GM12878 (cell line): ENCODE measurements at regions not wholly inside any gene's neighbourhood (a gene's known extent, or its start where the extent isn't known, plus 50 kb on each side); places are given as distances from the start of the nearest gene placed in this dataset.

Experiments used
- ATAC-seq: fragments of 200-7000 bp; cut with Tn5 transposase; 3 replicates; pipeline ENCODE4 v1.9.1; 2020; ENCODE audit warnings: mild to moderate bottlenecking, moderate library complexity
- BruUV-seq: library from RNA; stranded (reverse); fragments of 400-500 nt; replicated peaks from 2 replicates; lab custom pipeline; 2021; lab: Mats Ljungman, UMichigan
- CTCF ChIA-PET: fragments of 300-600 bp; sonication (Branson Sonifier 250); formaldehyde crosslinking; extraction: SDS; loops from one replicate; lab custom pipeline; 2021; ENCODE audit warnings: inconsistent platforms; lab: Yijun Ruan, JAX
- POLR2A ChIA-PET: fragments of 350-600 bp; formaldehyde crosslinking; extraction: SDS; loops from one replicate; lab custom pipeline; 2021; ENCODE audit warnings: inconsistent platforms; lab: Charles Lee
- RAD21 ChIA-PET: fragments of 300-600 bp; sonication (Branson Sonifier 250); formaldehyde crosslinking; loops from one replicate; lab custom pipeline; 2023; ENCODE audit warnings: antibody characterized with exemption; ENCODE audit not compliant: unreplicated experiment; lab: Charles Lee
- SMC1A ChIA-PET: fragments of 300-600 bp; sonication (Branson Sonifier 250); formaldehyde crosslinking; loops from one replicate; lab custom pipeline; 2023; ENCODE audit not compliant: unreplicated experiment, uncharacterized antibody; lab: Charles Lee
- DNase-seq: peaks from one replicate; pipeline ENCODE4 v3.0.0-alpha.2; 2011; ENCODE audit warnings: low read depth, low spot score
- FAIRE-seq: peaks from 3 replicates; lab custom pipeline; 2011; peaks lifted over from hg19 to GRCh38; lab: Jason Lieb, UNC
- H2AFZ ChIP-seq: 2 replicates; pipeline ENCODE4 v1.6.0; 2011; ENCODE audit warnings: low read depth, low read length, control low read depth; ENCODE audit not compliant: control insufficient read depth
- H3K27ac ChIP-seq: 2 replicates; pipeline ENCODE4 v1.5.1; 2011; ENCODE audit warnings: control low read depth; ENCODE audit not compliant: control insufficient read depth, insufficient read depth
- H3K27me3 ChIP-seq, 2 experiments: replicated peaks in 1 of 2; 2 replicates each; pipeline versions ENCODE4 v1.6.0 to v1.6.1; 2011; ENCODE audit warnings: low read length in 1 of 2; ENCODE audit not compliant: control insufficient read depth in 2 of 2, insufficient read depth in 2 of 2
- H3K36me3 ChIP-seq, 2 experiments: 2 replicates each; pipeline ENCODE4 v1.5.1; 2011; ENCODE audit warnings: low read length in 1 of 2; ENCODE audit not compliant: control insufficient read depth in 2 of 2, insufficient read depth in 2 of 2
- H3K4me1 ChIP-seq: 2 replicates; pipeline ENCODE4 v1.6.1; 2011; ENCODE audit warnings: mild to moderate bottlenecking, low read length, moderate library complexity, mixed read lengths; ENCODE audit not compliant: control insufficient read depth, insufficient read depth
- H3K4me2 ChIP-seq: 2 replicates; pipeline ENCODE4 v1.6.0; 2011; ENCODE audit warnings: control low read depth; ENCODE audit not compliant: control insufficient read depth, insufficient read depth
- H3K4me3 ChIP-seq: fragments of 200-600 bp; sonication (generic); 2 replicates; pipeline ENCODE4 v1.5.1; 2016
- H3K79me2 ChIP-seq: 2 replicates; pipeline ENCODE4 v1.6.0; 2011; ENCODE audit warnings: low read length; ENCODE audit not compliant: control insufficient read depth, insufficient read depth
- H3K9ac ChIP-seq: 2 replicates; pipeline ENCODE4 v1.8.0; 2011; ENCODE audit warnings: low read length, control low read depth, mixed read lengths; ENCODE audit not compliant: control insufficient read depth, insufficient read depth
- H3K9me3 ChIP-seq: replicated peaks from 3 replicates; pipeline ENCODE4 v1.5.1; 2011; ENCODE audit warnings: mild to moderate bottlenecking, low read length; ENCODE audit not compliant: control insufficient read depth, insufficient read depth
- H4K20me1 ChIP-seq: 2 replicates; pipeline ENCODE4 v1.6.0; 2011; ENCODE audit not compliant: control insufficient read depth, insufficient read depth
- CBFB ChIP-seq: IDR thresholded peaks from 2 replicates; pipeline ENCODE4 v1.6.1; 2016; ENCODE audit warnings: antibody characterized with exemption, low read depth
- EED ChIP-seq: sonication (generic); IDR thresholded peaks from 2 replicates; pipeline ENCODE4 v1.6.1; 2016; ENCODE audit warnings: antibody characterized with exemption, low read depth
- ETV6 ChIP-seq, 2 experiments: fragments of 450-650 bp in 1 of 2; IDR thresholded peaks in 1 of 2; conservative IDR thresholded peaks in 1 of 2; 2 replicates each; pipeline ENCODE4 v1.6.1; 2014; ENCODE audit warnings: antibody characterized with exemption in 1 of 2, borderline replicate concordance in 1 of 2, low read depth in 1 of 2, mild to moderate bottlenecking in 1 of 2, moderate library complexity in 1 of 2
- EZH2 ChIP-seq: IDR thresholded peaks from 2 replicates; pipeline ENCODE4 v1.6.1; 2012; ENCODE audit warnings: low read depth, mild to moderate bottlenecking, control low read depth, inconsistent platforms, low read length, borderline replicate concordance; ENCODE audit not compliant: control insufficient read depth
- FOXM1 ChIP-seq: IDR thresholded peaks from 2 replicates; pipeline ENCODE4 v1.6.1; 2012; ENCODE audit warnings: low read depth, mild to moderate bottlenecking, inconsistent platforms, low read length, moderate library complexity
- IRF5 ChIP-seq: fragments of 450-650 bp; IDR thresholded peaks from 2 replicates; pipeline ENCODE4 v1.6.1; 2017; ENCODE audit warnings: borderline replicate concordance
- RELA ChIP-seq: fragments of 450-650 bp; IDR thresholded peaks from 2 replicates; pipeline ENCODE4 v1.8.0; 2014; ENCODE audit warnings: borderline replicate concordance; ENCODE audit not compliant: partially characterized antibody
- SREBF1 ChIP-seq: IDR thresholded peaks from 2 replicates; pipeline ENCODE4 v1.6.1; 2012; ENCODE audit warnings: mild to moderate bottlenecking, low read length
- TCF12 ChIP-seq: IDR thresholded peaks from 2 replicates; pipeline ENCODE4 v1.6.1; 2011; ENCODE audit warnings: low read depth, mild to moderate bottlenecking, low read length
- ZNF274 ChIP-seq: IDR thresholded peaks from one replicate; pipeline ENCODE4 v1.8.0; 2011; ENCODE audit not compliant: insufficient read length, insufficient read depth
- ZZZ3 ChIP-seq: IDR thresholded peaks from 2 replicates; pipeline ENCODE4 v1.6.1; 2011; ENCODE audit warnings: low read depth; ENCODE audit not compliant: control insufficient read depth, insufficient read length
- WGBS: methylation state at CpG from one replicate; pipeline ENCODE4 v1.1.6; 2016; ENCODE audit warnings: low lambda C conversion rate; ENCODE audit not compliant: insufficient replicate concordance, insufficient coverage; ENCODE audit errors: missing lambda C conversion rate; 5-methylcytosine and 5-hydroxymethylcytosine counted together
- in situ Hi-C: fragments of 300-500 bp; cut with MboI; formaldehyde crosslinking; loops from 9 replicates; pipeline ENCODE4 v1.14.3; 2018; ENCODE audit warnings: mixed read lengths
- intact Hi-C: fragments of 100-400 bp; cut with micrococcal nuclease; formaldehyde crosslinking; loops from one replicate; pipeline ENCODE4 v1.14.2; 2022; ENCODE audit not compliant: unreplicated experiment
- TF ChIP-seq, protein P1 (sequence below): IDR thresholded peaks from 2 replicates; pipeline ENCODE4 v1.6.1; 2012; ENCODE audit warnings: low read depth, low read length, improper control_type of control experiment
- TF ChIP-seq, protein P2 (sequence below): IDR thresholded peaks from 2 replicates; pipeline ENCODE4 v1.6.1; 2012; ENCODE audit warnings: mild to moderate bottlenecking, low read depth, low read length

DNA sequence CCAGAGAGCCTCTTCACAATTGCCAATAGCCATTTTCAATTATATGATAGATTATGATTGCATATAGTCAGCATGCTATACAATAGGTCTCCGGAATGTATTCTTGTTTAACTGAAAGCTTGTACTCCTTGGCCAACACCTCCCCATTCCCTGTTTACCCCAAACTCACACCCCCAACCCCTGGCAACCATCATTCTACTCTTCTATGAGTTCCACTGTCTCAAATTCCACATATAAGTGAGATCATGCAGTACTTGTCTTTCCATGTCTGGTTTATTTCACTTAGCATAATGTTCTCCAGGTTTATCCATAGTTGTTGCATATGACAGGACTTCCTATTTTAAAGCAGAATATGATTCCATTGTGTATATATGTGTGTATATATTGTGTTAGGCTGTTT, 110.7 kb upstream of the STC2 start:
- no peak overlapping the region for H2AFZ ChIP-seq
- in situ Hi-C loops (no loop called here), intact Hi-C loops (no loop called here)
- 71% methylated on average over 1 of the region's 1 CpG for WGBS
- BruUV-seq = no TSS peak
- H3K9me3 ChIP-seq = no peaks in the 10 kb centered on the region
- no peak for ATAC-seq
- ChIA-PET RAD21 (no interaction called here), SMC1A (no interaction called here), CTCF (no interaction called here), POLR2A (no interaction called here)
- no peak for FAIRE-seq
- no peaks in the 10 kb centered on the region for H3K4me1 ChIP-seq
- no peak overlapping the region for H3K4me2 ChIP-seq
- H3K36me3 ChIP-seq = no peaks in the 10 kb centered on the region
- H3K27ac ChIP-seq = no peak overlapping the region
- H3K79me2 ChIP-seq = no peaks in the 10 kb centered on the region
- no peaks in the 10 kb centered on the region; a peak in 1 of 4 replicates for H3K27me3 ChIP-seq
- no peak for TF ChIP-seq ZNF274
- no peak overlapping the region for H3K4me3 ChIP-seq
- no peak overlapping the region for H3K9ac ChIP-seq
- H4K20me1 ChIP-seq = no peaks in the 10 kb centered on the region
- no peak for DNase-seq

GRCh38 chr5:173435447-173435846, 107.2 kb upstream of the STC2 start:
- Histone ChIP-seq H4K20me1 (no peaks in the 10 kb centered on the region), H3K27ac (no peak overlapping the region), H3K27me3 (no peaks in the 10 kb centered on the region; a peak in 2 of 4 replicates), H3K4me3 (no peak overlapping the region), H2AFZ (no peak overlapping the region), H3K36me3 (no peaks in the 10 kb centered on the region), H3K9ac (no peak overlapping the region), H3K4me1 (no peaks in the 10 kb centered on the region), H3K4me2 (no peak overlapping the region), H3K9me3 (no peaks in the 10 kb centered on the region), H3K79me2 (no peaks in the 10 kb centered on the region)
- no TSS peak for BruUV-seq
- ChIA-PET RAD21 (no interaction called here), CTCF (no interaction called here), POLR2A (no interaction called here), SMC1A (no interaction called here)
- intact Hi-C loops (no loop called here), in situ Hi-C loops (no loop called here)
- ATAC-seq = no peak
- no peak for FAIRE-seq
- 59% methylated on average over 8 of the region's 15 CpGs for WGBS
- no peak for DNase-seq
- TF ChIP-seq SREBF1 (no peak), RELA (no peak), EED (no peak), EZH2 (no peak), FOXM1 (no peak), CBFB (no peak), TCF12 (no peak), ZZZ3 (no peak), IRF5 (no peak), ETV6 (conservative IDR thresholded peaks at IDR 0.05 in 1 of 2, IDR thresholded peaks at IDR 0.05 in 1 of 2; ENCODE audit: borderline replicate concordance in 1 of 2, low read depth in 1 of 2) (no peak)
- TF ChIP-seq, protein P1, sequence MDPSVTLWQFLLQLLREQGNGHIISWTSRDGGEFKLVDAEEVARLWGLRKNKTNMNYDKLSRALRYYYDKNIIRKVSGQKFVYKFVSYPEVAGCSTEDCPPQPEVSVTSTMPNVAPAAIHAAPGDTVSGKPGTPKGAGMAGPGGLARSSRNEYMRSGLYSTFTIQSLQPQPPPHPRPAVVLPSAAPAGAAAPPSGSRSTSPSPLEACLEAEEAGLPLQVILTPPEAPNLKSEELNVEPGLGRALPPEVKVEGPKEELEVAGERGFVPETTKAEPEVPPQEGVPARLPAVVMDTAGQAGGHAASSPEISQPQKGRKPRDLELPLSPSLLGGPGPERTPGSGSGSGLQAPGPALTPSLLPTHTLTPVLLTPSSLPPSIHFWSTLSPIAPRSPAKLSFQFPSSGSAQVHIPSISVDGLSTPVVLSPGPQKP = no peak
- TF ChIP-seq, protein P2, sequence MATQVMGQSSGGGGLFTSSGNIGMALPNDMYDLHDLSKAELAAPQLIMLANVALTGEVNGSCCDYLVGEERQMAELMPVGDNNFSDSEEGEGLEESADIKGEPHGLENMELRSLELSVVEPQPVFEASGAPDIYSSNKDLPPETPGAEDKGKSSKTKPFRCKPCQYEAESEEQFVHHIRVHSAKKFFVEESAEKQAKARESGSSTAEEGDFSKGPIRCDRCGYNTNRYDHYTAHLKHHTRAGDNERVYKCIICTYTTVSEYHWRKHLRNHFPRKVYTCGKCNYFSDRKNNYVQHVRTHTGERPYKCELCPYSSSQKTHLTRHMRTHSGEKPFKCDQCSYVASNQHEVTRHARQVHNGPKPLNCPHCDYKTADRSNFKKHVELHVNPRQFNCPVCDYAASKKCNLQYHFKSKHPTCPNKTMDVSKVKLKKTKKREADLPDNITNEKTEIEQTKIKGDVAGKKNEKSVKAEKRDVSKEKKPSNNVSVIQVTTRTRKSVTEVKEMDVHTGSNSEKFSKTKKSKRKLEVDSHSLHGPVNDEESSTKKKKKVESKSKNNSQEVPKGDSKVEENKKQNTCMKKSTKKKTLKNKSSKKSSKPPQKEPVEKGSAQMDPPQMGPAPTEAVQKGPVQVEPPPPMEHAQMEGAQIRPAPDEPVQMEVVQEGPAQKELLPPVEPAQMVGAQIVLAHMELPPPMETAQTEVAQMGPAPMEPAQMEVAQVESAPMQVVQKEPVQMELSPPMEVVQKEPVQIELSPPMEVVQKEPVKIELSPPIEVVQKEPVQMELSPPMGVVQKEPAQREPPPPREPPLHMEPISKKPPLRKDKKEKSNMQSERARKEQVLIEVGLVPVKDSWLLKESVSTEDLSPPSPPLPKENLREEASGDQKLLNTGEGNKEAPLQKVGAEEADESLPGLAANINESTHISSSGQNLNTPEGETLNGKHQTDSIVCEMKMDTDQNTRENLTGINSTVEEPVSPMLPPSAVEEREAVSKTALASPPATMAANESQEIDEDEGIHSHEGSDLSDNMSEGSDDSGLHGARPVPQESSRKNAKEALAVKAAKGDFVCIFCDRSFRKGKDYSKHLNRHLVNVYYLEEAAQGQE = no peak
